Lower leg skin (tissue), 3 donors: ENCODE measurements at regions not wholly inside any gene's neighbourhood (a gene's known extent, or its start where the extent isn't known, plus 50 kb on each side); places are given as distances from the start of the nearest gene placed in this dataset.

Experiments used
- CTCF ChIP-seq, 3 donors: fragments of 450-650 bp; IDR thresholded peaks; one replicate each; pipeline ENCODE4 v1.5.1; 2016; ENCODE audit warnings: antibody characterized with exemption in 3 of 3, mild to moderate bottlenecking in 3 of 3, moderate library complexity in 2 of 3
- POLR2A ChIP-seq, 2 donors: fragments of 450-650 bp; IDR thresholded peaks; one replicate each; pipeline ENCODE4 v1.6.1; 2016 to 2017; ENCODE audit warnings: antibody characterized with exemption in 2 of 2, mild to moderate bottlenecking in 1 of 2, moderate library complexity in 1 of 2

- TF ChIP-seq CTCF (IDR thresholded peaks at IDR 0.05) (no peak), POLR2A (IDR thresholded peaks at IDR 0.05) (no peak)
Observed at GRCh38 chrX:9188117-9188516, 154.2 kb upstream of the FAM9B start.
